HG03025 (cell line): ENCODE measurements at regions not wholly inside any gene's neighbourhood (a gene's known extent, or its start where the extent isn't known, plus 50 kb on each side); places are given as distances from the start of the nearest gene placed in this dataset.
"Not testable (repeated sequence)": the region's sequence is repeated elsewhere in the genome, so short reads cannot be mapped to it uniquely, and the experiment has no call there.

Source experiments
- ATAC-seq: cut with Tn5 transposase; IDR thresholded peaks from one replicate; pipeline ENCODE4 v1.9.1; 2021; ENCODE audit warnings: mild to moderate bottlenecking, moderate library complexity; ENCODE audit not compliant: unreplicated experiment, low FRiP score

DNA sequence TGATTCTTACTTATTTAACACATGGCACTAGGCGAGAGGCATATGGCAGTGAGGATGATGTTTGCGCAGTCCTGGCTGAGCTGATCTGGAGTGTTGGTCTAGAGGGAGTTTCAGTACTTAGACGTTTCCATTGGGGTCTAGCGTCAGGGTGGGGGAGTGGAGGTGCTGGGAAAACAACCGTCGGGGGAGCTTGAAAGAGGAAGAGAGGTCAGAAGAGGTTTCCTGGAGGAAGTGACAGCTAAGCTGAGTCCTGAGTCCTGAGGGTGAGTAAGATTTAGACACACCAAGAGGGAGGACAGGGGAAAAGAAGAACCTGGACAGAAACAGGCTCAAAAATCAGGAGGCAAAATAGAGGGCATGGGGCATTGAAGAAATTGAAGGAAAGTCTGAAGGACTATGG lies 81.4 kb downstream of the ALOX5AP start:
- ATAC-seq, result no peak

DNA sequence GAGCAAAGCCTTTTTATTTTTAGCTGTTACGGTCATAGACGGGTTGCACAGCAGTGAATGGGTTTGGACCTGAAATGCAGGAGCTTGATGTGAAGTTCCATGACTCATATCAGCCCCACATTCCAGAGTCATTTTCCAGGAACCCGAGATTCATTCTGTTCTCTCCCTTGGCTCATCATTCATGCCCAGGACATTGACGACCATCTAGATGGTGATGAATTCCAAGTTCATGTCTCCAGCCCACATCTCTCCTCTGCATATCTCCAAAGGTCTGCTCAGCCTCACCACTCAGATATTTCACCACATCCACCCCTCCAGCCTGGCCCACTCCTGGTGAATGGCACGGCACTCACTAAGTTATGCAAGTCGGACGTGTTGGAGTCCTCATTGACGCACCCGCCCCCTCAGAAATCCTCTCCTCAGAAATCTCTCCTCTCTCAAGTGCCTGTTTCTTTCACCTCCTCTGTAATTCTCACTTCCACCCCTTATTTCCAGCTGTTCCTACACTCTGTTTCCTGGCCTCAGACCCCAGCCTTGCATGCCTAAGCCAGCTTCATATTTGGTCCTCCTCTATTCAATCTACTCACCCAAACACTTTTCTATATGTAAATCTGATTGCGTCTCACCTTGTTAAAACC lies 83.1 kb downstream of the ALOX5AP start:
- no peak for ATAC-seq

DNA sequence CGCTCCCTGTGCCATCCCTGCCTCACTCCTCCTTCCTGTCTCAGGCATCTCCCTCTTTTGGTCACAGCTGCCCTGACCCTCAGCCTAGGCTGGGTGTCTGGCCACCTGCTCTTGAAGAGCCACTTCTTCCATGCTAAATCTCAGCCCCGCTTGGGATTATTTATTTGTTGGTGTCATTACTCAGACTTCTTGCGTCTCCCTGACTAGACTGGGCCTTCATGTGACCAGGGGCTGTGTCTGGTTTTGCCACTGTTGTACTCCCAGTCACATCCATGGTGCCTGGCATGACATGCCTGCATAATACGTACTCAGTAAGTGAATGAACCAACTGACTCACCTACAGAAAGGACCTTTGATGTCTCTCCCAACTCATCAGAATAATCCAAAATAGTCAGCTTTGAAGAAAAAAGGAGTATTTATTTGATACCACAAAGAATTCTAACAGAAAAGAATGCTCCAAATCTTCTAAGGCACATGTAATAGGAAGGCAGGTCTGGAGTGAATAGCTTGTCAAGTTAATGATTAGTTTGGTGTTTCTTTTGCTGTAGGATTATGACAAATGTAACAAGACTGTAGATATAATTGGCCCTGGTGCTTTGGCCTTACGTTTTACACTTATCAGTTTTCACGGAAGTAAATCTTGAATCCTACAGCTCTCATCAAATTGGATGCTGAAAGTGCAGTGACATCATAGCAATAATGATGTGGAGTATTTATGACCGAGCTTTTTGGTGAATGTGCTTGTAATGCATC lies 84.0 kb downstream of the ALOX5AP start:
- ATAC-seq, result no peak

DNA sequence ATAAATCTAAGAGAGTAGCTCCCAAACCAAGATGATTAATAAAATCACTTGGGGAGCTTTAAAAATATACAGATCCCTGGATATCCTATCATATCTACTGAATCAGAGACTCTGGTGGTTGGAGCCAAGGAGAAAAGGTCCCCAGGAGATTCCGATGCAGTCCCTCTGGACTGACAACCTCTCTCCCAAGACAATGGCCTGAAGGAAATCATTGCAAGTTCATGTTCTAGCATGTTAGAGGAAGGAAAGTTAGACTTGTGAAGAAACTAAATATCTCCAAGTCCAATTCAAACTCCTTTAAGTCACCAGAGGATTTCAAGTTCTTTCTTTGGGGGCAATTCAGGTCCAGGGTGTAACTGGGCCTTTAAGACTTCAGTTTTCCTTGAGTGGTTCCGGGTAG lies 84.7 kb upstream of the MEDAG start:
- ATAC-seq, result no peak

DNA sequence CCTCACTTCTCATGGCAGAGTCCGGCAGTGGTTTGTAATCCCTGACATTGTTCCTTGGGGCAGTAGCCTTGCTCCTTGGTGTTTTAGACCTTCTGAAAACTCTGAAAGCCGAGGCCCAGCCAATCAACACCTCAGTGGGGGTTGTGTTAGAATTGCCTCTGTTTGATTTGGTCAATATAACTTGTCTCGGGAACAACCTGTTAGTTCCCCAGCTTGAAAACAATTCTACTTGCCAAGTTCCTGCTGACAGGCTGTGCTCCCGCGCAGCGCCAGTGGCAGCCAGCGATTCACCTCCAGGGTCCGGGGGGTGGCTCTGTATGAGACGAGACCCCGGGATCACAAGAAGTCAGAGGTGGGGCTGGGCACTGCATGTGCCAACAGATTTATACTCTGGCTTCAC lies 81.4 kb upstream of the MEDAG start:
- ATAC-seq, result no peak

DNA sequence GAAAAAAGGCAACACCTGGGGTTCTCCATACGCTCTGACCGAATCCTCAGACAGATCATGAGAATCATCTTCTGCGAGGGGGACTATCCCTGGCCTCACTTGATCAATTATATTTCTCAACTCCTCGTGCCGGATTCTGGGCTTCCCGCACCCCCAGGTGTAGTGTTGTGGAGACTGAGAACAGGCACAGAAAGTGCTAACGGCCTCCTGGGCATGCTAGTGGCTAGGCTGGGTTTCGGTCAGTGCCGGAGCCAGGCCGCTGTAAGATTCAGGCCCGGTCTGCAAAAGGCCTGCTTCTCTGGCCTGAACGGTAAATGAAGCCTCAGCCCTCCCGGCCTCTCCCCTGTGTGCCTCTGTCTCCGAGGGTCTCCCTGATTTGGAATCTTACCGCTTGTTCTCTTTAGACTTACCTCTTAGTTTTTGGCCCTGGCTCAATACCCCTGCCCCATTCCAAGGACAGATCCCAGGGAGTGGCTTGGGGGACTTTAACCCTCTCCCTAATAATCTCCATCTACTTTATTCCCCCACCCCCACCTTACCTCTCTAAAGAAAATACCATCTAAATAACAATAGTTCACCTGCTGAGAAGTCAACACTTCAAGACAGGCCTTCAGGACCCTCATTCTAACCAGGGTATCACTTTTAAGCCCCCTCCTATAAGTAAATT lies 79.0 kb upstream of the MEDAG start:
- ATAC-seq, result no peak

DNA sequence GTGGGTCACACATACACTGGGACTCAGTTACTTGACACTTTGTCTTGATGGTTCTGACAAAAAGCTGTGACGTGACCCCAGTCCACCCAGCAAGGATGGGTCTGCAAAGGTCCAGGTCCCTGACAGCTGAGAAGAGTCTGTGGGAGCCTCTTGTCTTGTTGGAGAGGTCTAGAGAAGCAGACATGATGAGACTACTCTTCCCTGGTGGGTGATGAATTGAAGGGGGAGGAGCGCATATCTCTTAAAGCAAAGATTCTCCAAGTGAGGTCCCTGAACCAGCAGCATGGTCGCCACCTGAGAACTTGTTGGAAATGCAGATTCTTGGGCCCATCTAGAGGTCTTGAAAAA lies 78.5 kb upstream of the MEDAG start:
- ATAC-seq, result no peak

DNA sequence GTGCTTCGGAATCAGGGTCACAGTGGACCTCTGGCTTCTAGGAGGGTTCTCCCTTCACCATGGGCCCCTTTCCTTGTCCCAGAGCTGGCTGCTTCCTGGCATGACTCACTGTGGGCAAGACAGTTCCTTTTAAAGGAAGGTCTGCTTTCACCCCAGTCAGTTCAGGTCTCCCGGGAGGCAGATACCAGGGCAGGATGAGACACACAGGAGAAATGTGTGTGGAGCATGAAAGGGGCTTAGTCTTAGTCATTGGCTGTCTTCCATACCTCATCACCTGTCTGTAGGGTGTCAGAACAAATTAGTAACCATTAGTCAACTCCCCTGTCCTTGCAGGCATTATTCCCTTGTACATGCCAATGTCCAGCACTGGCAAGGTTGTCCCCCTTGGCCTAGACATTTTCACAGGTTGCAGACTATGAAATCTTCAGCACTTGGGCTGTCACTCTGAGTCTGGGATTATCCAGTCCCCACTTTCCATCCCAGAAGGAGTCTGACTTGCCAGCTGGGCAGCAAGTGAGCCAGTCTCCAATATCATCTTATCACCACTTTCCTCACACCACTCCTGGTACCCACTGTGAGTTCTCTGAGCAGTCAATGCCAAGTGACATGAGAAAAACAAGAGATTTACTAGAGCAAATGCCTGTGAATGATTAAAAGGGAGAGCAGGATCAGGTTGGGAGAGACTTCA lies 76.8 kb upstream of the MEDAG start:
- ATAC-seq, result no peak

DNA sequence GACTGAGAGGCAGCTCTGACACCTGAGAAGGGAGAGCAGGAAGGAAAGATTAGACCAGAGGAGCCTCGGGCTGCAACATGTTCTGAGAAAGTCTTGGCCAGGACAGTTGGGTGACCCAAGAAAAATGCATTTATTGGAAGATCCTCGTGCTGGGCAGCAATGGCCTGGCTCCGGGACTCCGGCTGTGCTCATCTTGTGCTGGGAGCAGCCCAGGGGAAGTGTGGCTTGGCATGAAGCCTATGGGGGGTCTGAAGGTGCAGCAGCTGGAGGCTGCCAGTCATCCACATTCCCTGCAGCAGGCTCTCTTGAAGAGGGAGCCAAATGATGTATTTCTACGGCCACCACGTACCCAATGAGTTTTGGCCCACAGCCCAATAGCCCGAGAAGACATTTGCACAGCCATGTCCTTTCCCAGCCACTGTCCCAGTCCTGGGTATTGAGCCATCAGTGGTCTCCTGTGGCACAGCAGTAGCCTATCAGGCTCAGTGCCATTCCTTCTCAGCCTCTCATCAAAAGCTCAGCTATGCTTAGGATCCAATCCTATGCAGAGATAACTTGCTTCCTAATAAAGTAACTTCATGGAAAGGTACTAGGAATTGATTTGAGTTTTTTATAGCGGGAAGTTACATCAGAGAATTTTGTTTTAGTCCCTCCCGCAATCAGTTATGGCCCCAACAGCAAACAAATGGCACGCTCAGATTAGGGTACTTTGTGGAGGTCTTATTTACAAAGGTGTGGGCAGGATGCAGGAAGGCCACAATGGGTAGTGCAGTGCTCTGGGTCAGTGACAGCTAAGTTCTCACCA lies 76.0 kb upstream of the MEDAG start:
- no peak for ATAC-seq

DNA sequence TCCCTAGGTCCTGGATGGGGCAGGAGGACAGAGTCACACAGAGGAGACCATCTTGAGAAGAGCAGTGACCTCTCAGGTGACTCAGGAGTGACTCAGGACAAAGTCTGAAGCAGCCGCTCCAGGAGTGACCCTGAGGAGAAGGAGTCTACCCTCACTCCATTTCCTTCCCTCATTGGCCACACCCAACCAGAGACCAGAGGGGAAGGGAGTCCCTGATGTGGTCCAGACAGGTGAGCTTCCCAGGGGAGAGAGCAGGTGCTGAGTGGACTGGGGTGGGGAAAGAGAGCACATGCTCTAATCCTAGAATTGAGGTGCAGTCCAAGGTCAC lies 75.5 kb upstream of the MEDAG start:
- ATAC-seq, result no peak

DNA sequence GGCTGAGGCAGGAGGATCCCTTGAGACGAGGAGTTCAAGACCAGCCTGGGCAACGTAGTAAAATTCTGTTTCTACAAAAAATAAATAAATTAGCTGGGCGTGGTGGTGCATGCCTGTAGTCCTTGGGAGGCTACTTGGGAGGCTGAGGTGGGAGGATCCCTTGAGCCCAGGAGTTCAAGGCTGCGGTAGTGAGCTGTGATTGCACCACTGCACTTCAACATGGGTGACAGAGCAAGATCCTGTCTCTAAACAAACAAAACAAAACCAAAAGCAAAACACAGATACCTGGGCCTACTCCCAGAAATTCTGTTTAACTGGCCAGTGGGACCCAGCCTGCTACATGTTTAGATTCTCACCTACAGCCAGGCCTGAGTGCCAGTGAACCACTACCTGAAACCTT lies 74.6 kb upstream of the MEDAG start:
- no peak for ATAC-seq

DNA sequence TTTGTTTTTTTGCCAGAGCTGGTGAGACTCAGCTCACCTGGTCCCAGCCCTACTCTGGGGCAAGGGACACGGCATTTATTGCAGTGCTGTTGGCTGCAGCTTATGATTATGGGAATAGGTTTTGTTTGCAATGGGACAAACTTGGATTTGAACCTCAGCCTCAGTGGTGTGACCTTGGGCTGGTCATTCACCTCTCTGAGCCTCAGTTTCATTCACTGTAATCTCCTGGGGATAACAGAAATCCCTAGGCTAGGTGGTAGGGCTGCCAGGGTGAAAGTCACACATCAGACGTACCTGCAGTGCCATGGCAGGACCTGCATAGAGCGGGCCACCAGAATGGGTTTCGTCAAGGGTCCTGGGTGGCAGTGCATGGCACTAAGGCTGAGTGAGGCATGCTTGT lies 73.7 kb upstream of the MEDAG start:
- no peak for ATAC-seq

DNA sequence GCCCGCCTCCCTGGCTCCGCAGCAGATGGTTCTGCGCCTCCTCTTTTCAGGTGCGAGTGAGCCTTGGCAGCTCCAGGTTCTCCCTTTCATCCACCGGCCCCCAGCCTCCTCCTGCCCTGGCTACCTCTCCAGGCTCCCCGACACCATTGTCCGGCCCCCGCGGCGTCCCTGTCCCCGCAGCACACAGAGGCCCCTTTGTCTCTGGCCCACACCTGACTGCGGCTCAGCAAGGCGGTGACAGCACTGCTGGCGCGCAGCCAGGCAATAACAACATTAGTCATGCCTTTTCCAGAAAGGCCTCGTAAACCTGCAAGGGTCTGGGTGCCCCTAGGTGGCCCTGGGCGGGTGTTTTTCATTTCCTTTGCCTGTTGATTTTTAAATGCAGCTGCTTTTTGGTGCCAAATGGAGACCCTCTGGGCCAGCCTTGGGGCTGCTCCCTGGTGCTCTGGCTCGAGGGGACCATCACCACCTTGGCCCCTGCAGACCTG lies 73.2 kb upstream of the MEDAG start:
- ATAC-seq, result no peak

DNA sequence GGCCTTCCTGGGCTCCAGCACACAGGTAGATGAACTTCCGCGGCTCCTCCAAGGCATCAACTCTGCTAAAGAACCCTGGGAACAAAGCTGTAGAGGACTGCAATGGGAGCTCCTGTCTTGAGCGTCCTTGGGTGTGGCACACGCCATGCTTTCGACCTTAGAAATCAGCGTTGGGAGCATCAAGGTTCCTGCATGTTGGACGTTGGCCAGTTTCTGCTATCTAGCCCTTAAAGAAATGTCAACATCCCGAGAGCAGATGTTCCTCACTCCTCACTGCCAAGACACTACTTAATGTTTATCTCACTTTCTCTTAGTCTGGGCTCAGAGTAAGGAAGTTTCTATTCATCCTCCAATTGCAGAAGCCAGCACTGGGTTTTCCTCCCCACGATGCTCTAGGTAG lies 70.6 kb upstream of the MEDAG start:
- no peak for ATAC-seq

DNA sequence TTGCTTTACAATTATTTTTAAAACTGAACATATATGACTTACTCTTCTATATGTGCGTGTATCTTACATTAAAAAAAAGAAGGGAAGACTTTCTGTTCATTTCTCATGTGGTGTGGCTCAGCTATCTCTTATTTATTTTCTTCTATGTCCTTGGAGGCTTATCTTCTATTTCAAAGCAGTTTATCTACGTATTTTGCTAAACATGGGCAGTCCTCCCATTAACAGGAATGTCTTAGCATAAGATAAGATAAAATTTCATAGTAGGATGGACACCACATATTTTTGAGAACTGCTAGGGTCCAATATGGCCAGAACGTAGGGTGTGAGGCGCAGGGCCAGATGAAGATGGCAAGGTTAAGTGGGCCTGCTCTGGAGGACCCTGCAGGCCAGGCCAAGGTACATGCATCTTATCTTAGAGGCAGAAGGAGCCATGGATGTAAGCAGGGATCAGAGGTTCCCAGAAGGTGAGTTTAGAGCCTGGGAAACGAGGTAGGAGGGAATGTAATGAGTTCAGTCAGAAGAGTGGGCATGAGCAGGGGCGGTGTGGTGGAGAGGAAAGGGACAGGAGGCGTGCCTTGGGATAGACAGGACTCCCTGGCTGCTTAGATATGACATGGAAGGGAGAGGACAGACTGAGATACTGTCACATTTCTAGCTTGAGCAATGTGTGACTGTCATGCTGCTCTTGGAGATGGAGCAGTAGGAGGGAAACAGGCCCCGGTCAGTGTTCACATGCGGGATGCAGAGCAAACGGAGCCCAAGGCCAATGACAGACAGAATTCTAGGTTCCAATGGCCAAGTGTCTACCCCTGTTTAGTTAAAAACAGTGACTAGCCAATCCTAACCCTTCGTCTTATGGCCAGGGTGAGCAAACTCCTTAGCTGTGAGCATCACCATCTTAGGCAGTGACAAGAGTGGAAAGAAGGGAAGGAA lies 68.6 kb upstream of the MEDAG start:
- no peak for ATAC-seq

DNA sequence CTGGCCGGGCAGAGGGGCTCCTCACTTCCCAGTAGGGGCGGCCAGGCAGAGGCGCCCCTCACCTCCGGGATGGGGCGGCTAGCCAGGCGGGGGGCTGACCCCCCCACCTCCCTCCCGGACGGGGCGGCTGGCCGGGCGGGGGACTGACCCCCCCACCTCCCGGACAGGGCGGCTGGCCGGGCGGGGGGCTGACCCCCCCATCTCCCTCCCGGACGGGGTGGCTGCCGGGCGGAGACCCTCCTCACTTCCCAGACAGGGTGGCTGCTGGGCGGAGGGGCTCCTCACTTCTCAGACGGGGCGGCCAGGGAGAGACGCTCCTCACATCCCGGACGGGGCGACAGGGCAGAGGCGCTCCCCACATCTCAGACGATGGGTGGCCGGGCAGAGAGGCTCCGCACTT lies 66.4 kb upstream of the MEDAG start:
- not testable (repeated sequence) for ATAC-seq

DNA sequence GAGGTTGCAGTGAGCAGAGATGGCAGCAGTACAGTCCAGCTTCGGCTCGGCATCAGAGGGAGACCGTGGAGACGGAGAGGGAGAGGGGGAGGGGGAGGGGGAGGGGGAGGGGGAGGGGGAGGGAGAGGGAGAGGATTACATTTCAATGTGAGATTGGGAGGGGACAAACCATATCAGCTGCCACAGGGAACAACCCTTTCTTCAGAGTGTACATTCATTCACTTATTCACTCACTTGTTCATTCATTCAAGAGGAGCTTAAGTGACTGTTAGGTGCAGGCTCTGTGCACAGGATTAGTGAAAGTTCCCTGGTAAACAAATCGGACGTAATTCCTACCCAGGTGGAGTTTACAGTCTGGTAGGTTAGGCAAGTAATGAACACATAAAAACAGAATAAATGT lies 65.6 kb upstream of the MEDAG start:
- no peak for ATAC-seq

DNA sequence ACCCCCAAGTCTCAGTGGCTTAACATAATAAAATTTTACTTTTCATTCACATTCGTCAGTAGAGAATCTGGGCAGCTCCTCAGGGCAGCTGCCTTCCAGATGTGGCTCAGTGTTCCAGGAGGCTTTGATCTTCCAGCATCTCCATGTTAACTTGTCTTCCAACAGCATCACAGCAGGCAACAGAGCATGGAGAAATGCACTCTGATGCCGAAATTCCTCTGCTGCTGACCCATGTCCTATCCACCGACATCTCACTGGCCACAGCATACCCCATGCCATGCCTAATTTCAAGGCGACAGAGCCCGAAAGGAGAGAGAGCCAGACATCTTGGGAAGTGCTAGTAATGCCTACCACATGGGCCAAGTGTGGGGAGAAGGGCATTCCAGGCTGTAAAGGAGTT lies 64.9 kb upstream of the MEDAG start:
- ATAC-seq, result no peak

DNA sequence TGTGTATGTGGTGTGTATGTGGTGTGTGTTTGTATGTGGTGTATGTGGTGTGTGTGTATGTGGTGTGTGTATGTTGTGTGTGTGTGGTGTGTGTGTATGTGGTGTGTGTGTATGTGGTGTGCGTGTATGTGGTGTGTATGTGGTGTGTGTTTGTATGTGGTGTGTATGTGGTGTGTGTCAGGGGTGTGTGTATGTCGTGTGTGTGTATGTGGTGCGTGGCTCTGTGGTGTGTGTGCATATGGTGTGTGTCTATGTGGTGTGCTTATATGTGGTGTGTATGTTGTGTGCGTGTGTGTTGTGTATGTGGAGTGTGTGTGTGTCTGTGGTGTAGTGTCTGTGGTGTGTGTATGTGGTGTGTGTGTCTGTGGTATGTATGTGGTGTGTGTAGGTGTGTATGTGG lies 62.5 kb upstream of the MEDAG start:
- no peak for ATAC-seq
